SKM-1 treated with dmso at 0.1 percent for 144 hours (cell line): ENCODE measurements at regions not wholly inside any gene's neighbourhood (a gene's known extent, or its start where the extent isn't known, plus 50 kb on each side); places are given as distances from the start of the nearest gene placed in this dataset.

ENCODE experiments used
- DNase-seq: peaks from one replicate; lab custom pipeline; 2025; ENCODE audit not compliant: unreplicated experiment; lab: John Stamatoyannopoulos, UW

DNA sequence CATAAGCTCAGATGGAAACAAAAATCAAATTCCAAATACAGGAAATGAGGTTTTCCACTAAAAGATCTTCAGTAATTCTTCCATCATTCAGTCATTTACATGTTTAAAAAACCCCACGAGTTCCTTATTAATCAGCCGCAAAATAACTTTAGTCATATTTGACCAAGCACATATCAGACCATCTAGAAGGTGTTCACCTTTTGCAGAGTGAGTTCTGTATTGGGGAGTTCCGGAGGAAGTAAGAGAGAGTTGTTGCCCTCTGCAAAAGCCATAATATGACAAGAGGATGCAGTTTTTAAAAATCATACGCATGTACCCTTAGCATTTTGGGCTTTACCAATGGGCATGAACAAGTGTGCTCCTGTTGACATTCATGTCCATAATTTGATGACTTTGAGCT lies 61.6 kb downstream of the CCR1 start:
- no peak for DNase-seq

DNA sequence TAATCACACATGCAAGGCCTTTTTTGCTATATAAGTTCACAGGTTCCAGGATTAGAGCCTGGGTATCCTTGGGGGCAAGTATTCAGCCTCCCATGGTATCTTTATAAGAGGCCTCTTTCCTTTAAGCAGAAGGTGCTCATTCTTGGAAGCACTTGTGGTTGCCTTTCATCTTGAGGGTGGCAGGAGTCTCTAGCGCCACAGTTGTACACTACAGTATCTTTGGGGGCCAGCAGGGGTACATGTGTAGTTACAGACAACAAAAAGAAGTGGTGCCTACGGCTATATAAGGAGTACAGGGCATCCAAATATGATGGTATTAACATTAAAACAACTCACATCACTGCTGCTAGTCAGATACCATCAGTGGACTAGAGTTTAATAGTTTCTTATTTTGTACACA lies 62.1 kb downstream of the CCR1 start:
- no peak for DNase-seq

DNA sequence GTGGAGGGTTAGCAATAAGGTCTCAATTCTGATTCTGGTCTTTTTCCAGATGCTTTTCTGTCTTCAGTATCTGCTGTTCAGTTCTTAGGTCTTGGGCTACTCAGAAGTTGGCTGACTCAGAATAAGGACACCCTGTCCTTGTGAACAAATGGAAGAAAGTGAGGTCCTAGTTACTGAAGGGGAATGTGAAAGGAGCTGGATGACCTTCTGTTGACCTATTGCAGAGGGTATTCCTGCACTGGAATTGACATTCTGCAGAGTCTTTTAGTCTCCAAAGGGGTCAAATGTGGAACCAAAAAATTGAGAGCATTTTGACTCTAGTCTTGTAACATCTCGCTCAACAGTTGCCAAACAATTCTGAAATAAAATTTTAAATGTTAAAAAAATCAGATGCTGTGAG lies 63.0 kb downstream of the CCR1 start:
- no peak for DNase-seq

DNA sequence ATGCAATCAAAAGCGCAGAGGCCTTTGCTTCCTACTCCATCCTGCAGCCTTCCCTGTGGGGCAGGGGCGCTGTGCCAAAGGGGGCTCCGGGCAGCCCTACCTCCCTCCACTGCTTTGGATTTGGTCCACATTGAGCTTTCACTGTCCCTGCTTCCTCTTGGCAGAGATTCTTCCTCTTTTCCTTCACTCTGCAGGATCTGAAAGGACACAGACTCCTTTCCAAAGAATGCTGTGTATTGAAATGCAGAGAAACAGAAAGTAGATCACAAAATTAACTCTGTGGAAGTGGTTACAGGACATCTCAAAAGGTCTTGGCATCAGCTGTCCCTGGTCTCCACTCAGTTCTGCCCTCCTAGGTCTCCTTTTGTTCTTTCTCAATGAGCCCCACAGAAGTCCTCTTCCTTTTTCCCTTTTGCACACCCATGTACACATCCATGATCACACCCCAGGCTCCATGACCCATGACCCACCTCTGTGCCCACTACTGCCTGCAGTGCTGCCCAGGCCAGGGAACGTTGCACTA lies 64.1 kb downstream of the CCR1 start:
- no peak for DNase-seq

DNA sequence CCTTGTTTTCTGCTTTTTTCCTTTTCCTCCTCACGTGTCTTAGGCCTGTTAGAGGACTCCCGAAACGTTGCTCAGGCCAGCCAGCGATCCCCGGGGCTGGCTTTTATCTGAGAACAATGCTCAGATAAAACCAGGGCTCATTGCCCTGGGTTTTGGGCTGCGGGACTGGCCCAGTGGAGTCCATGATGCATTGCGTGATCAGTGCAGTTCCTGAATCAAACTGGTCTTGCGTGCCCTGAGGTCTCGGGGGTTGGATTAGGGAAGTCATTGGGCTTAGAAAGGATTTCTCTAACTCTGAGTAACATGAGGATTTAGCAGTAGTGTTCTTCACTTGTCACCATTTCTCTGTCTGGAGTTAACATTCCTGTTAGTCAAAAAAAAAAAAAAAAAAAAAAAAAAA lies 66.3 kb downstream of the CCR1 start:
- DNase-seq, result no peak

DNA sequence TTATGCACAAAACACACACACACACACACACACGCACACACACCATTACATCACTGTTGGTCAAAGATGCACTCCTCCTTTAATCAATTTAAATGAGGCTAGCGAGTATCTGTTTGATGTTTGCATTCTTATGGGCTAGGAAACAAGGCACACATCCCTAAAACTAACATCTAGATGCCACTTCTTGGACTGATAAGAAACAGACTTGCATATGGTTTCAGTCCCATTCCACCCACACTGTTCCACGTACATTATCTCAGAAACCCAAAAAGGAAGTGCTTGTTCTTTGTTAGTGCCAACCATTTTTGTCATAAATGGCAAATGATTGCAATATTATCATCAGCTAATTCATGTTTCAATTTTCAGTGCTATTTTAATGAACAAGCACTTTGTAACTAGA lies 69.5 kb downstream of the CCR1 start:
- DNase-seq, result no peak

DNA sequence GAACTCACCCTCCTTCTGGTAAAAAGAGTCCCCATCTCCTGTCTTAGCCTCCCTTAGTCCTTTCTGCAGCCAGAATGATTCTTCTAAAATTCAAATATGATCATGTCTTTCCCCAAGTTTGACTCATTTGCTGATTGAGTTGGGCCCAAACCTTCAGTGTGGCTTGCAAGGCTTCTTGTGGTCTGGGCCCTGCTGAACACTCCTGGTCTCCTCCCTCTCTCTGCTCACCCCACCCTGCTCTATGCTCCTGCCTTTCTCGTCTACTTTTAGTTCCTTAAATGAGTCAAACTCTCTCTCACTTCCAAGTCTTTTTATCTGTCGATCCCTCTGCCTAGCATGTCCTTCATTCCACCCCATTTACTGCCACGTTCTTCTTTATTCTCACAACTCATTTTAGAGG lies 72.6 kb downstream of the CCR1 start:
- peak; percentile 17 for DNase-seq

DNA sequence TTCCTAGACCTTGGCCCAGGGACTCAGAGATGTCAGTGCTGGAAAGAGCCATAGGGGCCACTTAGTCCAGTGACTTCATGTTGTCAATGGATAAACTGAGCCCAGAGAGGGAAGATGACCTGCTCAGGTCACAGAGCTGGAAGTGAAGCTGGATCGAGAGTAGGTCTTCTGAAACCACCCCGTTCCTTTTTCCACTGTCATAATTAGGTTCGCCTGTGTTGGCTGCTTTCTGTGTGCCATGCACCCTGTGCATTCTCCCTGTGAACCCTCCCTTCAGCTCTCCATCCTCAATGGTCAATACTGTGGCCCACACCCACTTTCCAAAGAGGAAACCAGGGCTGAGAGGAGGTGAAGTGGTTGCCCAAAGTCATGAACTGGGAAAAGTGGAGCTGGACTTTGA lies 74.8 kb downstream of the CCR1 start:
- DNase-seq, result no peak

DNA sequence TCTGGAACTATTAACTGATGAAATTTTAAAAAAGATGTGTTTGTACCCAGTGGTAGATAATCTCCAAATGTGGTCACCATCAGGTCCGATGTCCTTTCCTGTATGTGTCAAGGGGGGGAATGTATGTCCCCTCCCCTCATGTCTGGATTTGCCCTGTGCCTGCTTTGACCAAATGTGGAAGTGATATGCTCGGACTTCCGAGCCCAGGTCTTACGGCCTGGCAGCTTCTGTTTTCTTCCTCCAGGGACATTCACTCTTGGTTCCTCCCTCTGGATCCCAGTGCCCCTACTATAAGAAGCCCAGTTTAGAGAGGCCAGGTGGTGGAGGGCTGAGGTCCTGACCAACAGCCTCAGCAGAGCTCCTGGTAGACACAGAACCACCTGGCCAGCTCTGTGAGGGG lies 75.5 kb downstream of the CCR1 start:
- DNase-seq, result no peak

DNA sequence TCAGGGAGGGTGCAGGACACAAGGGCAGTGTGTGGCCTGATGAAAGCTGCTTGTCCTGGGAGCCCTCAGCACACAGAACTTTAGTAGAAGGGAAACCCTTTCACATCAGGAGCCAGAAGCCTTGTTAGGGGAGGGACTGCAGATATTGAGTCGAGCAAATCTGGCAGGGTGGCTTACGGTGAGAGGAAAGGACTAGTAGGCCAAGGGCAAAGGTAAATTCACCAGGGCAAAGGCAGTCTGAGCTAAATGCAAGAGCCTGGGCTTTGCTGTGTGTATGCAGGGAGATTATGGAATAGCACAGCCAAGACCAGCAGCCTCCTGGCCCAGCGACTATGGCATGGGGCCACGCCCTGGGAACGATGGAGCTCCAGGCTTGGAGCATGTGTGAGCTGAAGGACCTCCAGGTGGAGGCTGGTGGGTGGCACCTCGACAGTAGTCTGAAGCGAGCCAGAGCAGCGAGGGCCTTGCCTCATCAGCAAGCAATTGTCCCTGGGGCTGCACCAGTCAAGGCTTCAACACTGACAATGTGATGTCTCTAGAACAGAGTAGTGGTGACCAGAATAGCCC lies 76.1 kb downstream of the CCR1 start:
- DNase-seq, result no peak

DNA sequence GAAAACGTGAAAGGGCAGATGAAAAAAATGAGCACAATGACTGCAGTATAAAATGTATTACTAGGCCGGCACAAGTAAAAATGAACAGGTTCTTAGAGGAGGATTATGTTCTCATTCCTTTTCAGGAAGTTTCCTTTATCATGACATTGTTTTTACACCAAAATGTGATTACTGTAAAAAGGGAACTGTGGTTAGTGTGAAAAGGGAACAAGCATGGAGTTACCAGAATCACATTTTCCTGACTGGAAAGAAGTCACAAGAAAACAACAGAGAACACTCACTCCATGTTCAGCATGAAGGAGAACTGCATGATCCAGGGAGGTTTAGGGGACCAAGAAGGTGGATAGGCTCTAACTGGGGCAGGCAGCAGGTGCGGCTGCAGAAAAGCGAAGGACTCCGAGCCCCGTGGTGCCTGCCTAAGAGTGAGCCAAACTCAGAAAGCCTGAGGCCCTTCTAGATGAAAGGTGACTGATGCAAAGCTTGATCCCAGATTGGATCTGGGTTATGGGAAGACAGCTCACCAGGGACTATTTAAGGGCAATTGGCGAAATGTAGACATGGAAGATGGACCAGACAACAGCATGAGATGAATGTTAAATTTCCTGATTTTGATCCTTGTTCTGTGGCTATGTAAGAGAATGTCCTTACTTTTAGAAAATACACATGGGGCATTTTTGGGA lies 77.3 kb downstream of the CCR1 start:
- peak; percentile 80 for DNase-seq

DNA sequence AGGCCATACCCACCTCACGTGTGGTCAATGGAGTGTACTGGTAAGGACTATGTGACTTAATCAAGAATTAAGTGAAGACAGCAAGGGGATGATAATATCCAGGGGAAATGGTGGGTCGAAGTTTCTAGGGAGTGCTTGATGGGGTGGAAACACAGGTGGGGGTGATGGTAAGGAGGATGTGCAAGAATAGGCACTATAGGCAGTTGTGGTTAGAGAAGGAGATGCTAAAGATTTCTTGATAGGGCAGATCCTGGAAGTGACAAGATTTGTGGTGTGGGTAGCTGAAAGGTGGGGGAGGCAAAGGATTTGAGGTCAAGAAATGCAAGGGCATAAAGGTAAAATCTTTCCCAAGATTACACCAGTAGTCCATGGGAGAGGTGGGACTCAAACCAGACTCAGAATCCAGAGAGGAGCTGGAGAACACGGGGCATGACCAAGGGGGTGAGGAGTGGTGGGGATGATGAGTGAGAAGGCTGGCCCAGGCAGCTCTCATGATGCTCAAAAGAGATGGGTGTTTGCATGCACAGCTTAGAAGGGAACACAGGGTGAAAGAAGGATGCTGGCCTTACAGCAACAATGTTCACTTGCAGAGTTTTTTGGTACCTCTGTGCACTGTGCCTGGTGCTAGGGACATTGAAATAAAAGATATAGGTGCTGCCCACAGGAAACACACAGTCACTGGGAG lies 78.4 kb downstream of the CCR1 start:
- no peak for DNase-seq

DNA sequence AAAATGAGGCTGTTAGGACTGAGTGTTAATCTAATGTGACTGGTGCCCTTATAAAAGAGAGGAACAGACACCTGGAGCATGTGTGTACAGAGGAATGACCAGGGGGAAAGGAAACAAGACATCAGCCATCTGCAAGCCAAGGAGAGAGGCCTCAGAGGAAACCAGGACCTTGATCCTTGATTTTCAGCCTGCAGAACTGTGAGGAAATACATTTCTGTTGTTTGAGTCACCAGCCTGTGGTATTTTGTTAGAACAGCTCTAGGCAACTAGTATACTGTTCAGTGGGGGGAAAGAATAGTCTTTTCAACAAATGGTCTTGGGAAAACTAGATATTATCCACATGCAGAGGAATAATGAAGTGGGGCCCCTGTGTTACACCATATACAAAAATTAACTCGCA lies 80.6 kb downstream of the CCR1 start:
- DNase-seq, result no peak

DNA sequence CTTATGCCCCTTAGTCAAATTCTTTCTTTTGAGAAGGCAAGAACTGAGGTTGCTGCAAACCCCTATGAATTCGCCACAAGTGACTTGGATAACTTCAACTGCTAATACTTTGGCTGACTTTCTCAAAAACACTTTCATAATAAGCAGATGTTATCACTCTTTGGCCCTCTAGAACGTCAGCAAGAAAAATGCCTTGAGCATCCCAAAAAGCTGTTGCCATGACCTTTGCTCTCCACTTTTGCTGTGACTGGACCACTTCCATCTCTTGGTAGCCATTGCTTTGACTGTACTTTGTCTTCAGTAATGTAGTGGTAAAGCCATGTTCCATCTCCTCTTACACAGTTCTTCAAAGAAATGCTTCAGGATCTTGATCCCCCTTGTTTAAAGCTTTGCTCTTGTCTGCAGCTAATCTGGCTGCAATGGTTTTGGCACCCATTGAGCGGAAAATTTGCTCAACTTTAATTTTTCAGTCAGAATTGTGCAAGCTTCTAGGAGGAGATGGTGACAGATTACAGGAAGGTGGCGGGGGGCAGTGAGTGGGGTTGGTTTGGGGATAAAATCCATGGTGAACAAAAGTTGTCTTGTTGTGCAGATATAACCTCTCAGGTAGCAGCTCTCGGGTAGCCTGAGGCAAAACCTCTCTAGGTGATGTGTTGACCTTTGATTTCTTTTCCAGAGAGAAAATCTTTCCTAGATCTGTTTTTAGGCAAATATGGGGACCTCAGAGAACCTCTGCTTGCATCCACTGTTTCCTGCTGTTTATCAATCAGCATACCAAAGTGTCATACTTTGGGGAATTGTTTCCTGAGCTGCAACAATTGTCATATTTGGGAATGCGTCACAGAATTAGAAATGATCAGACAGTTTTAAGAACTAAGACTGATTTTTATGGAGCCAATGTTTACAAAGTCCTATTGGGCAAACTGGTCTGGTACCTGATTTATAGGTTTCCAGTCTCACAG lies 83.6 kb downstream of the CCR1 start:
- no peak for DNase-seq

DNA sequence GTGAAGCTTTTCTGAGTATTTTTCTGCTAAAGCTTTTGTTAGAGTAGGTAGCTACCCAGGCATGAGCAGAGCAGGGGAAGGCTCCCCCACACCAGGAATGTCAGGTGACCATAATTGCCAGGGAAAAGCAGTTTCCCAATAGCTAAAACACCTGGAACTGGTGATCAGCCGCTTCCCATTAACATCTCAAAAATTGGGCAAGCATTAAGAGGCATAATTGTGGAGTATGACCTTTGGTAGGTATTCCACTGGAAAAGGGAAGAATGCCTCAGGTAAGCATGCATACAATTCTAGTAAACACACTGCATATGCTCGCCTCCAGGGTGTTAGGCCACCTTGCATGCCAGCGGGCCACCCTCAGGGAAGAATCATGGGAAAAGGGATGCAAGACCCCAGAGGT lies 84.5 kb downstream of the CCR1 start:
- no peak for DNase-seq

DNA sequence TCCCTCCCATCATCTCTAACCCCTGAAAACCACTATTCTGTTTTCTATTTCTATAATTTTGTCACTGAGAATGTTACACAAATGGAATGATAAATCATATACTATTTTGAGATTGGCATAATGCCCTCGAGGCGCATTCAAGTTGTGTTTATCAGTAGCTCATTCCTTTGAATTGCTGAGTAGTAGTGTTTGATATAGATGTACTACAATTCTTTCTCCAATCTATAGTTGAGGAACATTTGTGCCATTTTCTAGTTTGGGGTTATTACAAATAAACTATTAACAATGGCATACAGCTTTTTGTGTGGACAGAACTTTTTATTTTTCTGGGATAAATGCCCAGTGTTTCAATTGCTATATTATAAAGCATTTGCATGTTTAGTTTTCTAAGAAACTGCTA lies 86.0 kb downstream of the CCR1 start:
- DNase-seq, result no peak

DNA sequence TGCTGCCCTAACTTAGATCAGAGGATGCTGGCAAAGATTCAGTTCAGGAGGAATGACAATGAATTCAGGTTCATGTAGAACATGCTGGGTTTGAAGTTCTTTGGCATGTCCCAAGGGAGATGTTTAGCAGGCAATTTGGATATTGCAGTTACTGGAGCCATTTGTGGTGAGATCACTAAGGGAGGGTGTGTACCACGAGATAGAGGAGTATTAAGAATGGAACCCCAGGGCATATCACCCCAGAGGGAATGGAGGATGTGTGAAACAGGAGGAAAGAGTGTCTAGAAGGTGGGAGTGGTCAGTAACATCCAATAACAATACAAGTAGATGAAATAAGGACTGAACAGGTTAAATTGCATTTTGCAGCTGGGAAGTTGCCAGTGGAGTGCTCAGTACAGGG lies 87.1 kb downstream of the CCR1 start:
- no peak for DNase-seq

DNA sequence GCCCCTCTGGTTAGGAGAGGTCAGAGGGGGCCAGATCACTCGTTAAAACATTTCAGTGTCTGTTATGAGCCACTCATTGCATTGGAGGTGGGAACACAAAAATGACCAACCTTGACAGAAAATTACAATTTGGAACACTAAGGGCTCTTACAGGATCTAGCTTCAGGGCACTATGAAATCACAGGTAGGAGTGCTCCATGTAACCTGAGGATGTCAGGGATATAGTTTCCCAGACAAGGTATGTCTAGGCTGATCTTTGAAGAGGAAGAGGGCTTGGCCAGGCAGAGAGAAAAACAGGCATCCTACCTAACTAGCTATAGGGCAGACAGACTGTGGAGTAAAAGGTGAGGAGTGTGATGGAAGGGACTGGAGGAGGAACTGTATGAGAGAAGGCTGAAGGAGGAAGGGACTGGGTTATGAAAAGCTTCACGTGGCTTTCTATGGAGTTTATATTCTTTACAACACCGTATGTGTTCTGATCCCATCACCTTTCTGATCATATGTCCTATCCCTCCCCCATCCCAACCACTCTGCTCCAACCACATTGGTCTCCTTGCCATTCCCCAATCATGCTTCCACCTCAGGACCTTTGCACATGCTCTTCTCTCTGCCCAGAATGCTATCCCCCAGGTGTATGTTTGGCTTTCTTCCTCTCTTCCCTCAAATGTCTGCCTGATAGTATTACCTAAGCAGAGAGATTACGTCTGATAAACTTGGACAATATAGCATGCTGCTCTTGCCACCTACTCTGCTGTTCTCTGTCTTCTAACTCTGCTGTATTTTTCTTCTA lies 88.2 kb downstream of the CCR1 start:
- no peak for DNase-seq

DNA sequence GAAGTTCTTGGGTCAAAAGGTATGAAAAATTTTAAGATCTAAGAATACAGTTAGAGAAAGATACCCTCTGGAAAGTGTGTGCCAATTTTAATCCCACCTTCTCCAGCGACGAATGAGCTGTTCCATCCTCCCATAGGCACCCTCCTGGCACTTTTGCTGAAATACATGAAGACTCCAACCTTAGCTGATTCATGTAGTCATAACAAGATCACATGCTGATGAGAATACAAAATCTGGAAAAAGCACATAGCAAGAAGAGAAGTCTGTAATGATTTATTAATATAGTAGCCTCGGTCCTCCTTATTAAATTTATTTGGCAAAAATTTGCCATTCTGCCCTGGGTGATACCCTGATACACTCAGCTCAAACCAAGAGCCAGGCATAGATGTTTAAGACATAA lies 88.9 kb downstream of the CCR1 start:
- DNase-seq, result no peak

DNA sequence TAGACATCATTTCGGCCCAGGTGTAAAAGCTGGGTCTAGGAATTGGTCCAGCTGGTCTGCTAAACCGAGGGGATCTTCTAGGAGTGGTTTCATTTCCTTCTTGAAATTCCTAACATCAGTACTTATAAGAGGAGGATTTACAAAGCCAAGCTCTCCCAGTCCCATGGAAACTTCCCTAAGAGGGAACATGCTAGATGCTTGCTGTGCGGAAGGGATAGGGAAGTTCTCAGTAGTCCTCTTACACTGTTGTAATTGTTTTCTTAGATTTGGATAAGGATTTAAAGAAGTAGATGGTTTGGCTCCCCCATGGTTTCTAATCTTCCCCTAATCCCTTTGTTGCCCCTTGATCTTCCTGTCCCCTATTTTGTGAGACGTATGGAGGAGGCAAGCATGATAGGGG lies 89.7 kb upstream of the XCR1 start:
- DNase-seq, result no peak
